Parathyroid adenoma (tissue), 2 donors: ENCODE measurements at regions not wholly inside any gene's neighbourhood (a gene's known extent, or its start where the extent isn't known, plus 50 kb on each side); places are given as distances from the start of the nearest gene placed in this dataset.
"Not testable (repeated sequence)": the region's sequence is repeated elsewhere in the genome, so short reads cannot be mapped to it uniquely, and the experiment has no call there.

ENCODE experiments used
- H2AFZ ChIP-seq: fragments of 300-600 bp; sonication (generic); one replicate; pipeline ENCODE4 v1.7.0; 2017; ENCODE audit warnings: antibody characterized with exemption, mild to moderate bottlenecking
- H3K27ac ChIP-seq: fragments of 300-600 bp; sonication (generic); one replicate; pipeline ENCODE4 v1.7.0; 2017
- H3K27me3 ChIP-seq: fragments of 300-600 bp; sonication (generic); one replicate; pipeline ENCODE4 v1.7.0; 2017; ENCODE audit warnings: low read length; ENCODE audit not compliant: control insufficient read depth, insufficient read depth
- H3K36me3 ChIP-seq: fragments of 300-600 bp; sonication (generic); one replicate; pipeline ENCODE4 v1.7.0; 2017; ENCODE audit warnings: low read length; ENCODE audit not compliant: control insufficient read depth, insufficient read depth
- H3K4me1 ChIP-seq: fragments of 300-600 bp; sonication (generic); one replicate; pipeline ENCODE4 v1.7.0; 2017; ENCODE audit warnings: control low read depth
- H3K4me2 ChIP-seq: fragments of 300-600 bp; sonication (generic); one replicate; pipeline ENCODE4 v1.7.0; 2017; ENCODE audit warnings: low read length
- H3K4me3 ChIP-seq: fragments of 300-600 bp; sonication (generic); one replicate; pipeline ENCODE4 v1.7.0; 2017; ENCODE audit warnings: low read depth, low read length
- H3K79me2 ChIP-seq: fragments of 300-600 bp; sonication (generic); one replicate; pipeline ENCODE4 v1.7.0; 2017; ENCODE audit warnings: control low read depth
- H3K9ac ChIP-seq: fragments of 300-600 bp; sonication (generic); one replicate; pipeline ENCODE4 v1.7.0; 2017; ENCODE audit warnings: mild to moderate bottlenecking
- H3K9me3 ChIP-seq: fragments of 300-600 bp; sonication (generic); one replicate; pipeline ENCODE4 v1.7.0; 2017; ENCODE audit warnings: low read length; ENCODE audit not compliant: control insufficient read depth
- donor health status: primary hyperparathyroidism.

DNA sequence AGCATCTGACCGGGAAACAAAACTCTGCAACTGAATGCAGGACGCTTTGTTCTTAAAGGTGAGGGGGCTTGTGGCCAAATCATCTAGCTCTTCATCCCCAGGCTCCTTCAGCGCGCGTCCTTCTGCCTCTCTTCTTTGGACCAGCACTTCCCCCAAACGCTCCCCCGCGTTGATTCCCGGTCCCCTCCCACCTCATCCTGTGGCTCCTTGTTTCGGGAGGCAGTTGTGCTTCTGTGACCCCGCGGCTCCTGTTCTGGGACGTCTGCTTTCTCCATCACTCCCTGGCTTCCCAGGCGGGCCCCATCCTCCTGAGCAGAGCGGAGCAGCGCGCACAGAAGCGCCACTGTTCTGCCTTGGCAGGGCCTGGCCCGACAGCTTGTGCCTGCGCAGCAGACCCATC is 109.7 kb upstream of the ZNG1E start:
- H3K27ac ChIP-seq, H3K4me3 ChIP-seq, H3K9me3 ChIP-seq, H3K79me2 ChIP-seq, H3K9ac ChIP-seq, H2AFZ ChIP-seq, H3K4me2 ChIP-seq, H3K27me3 ChIP-seq, H3K36me3 ChIP-seq, H3K4me1 ChIP-seq: not testable (repeated sequence)

DNA sequence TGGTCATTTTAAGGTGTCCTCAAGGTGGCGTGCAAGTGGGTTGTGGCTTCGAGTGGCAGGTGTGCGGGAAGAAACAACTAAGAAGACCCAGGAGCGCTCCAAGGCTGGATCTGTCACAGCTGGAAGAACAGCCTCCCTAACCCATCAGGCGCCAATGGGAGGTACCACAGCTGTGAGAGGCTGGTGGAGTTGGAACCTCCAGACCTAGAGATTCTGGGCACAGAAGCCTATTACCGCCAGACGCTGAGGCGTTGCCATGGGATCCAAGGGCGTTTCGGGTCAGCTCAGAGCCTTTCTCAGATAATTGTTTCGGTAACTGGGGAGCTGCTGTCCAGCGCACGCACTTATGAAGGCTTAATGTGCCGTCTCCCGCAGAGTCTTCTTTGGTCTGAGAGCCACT is 156.7 kb upstream of the ZNG1E start:
- not testable (repeated sequence) for H3K36me3 ChIP-seq, H3K4me1 ChIP-seq, H3K79me2 ChIP-seq

DNA sequence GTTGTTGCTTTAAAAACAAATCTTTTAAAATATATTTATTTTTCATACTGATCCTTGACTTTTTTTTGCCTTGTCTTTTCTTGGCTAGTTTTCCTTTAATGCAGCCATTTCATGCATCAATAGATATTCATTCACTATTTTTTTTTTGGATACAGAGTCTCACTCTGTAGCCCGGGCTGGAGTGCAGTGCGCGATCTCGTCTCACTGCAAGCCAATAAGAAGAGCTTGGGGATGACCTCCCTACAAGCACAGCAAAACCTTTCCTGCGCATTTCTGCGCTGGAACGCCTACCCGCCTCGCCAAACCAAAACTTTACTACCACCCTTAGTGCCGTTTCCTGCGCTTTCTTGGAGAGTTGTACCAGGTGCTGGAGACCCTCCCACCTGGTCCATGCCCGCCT is 161.3 kb upstream of the ZNG1E start:
- H2AFZ ChIP-seq, H3K36me3 ChIP-seq, H3K4me2 ChIP-seq, H3K27me3 ChIP-seq, H3K4me1 ChIP-seq, H3K9ac ChIP-seq, H3K27ac ChIP-seq, H3K79me2 ChIP-seq, H3K4me3 ChIP-seq, H3K9me3 ChIP-seq: not testable (repeated sequence)

More for the DNA sequence above, 156.7 kb upstream of the ZNG1E start:
- not testable (repeated sequence) for H2AFZ ChIP-seq, H3K27me3 ChIP-seq, H3K4me3 ChIP-seq, H3K9ac ChIP-seq, H3K9me3 ChIP-seq, H3K4me2 ChIP-seq, H3K27ac ChIP-seq

DNA sequence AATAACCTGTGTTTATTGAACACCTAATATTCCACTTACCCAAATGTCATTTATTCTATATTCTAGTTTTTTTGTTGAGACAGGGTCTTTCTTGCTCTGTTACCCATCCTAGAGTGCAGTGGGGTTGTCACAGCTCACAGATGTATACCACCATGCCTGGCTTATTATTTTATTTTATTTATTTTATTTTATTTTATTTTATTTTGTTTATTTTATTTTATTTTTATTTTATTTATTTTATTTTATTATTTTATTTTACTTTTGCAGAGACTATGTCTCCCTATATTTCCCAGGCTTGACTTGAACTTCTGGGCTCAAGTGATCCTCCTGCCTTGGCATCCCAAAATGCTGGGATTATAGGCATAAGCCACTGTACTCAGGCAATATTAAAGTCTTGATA is 167.8 kb upstream of the ZNG1E start:
- not testable (repeated sequence) for H3K9ac ChIP-seq, H3K36me3 ChIP-seq, H3K4me1 ChIP-seq, H3K79me2 ChIP-seq, H3K27ac ChIP-seq, H3K4me2 ChIP-seq, H3K27me3 ChIP-seq, H3K4me3 ChIP-seq, H2AFZ ChIP-seq, H3K9me3 ChIP-seq

DNA sequence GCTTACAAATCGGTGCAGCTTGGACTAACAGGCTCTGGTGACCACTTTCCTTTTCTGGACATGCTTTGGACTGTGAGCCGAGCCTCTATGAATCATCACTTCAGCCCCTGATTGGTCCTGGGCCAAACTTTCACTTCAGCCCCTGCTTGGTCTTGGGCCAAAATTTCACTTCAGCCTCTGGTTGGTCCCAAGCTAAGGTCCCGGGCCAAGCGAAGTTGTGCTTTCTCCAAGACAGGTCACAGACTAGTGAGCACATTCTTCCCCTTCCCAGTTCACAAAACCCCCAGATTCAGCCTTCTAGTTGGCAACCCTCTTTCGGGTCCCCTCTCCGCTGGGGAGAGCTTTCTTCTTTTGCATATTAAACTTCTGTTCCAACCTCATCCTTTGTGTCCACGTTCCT is 171.0 kb upstream of the ZNG1E start:
- not testable (repeated sequence) for H3K79me2 ChIP-seq, H3K27ac ChIP-seq, H3K9ac ChIP-seq, H3K9me3 ChIP-seq, H3K4me2 ChIP-seq, H3K4me1 ChIP-seq, H3K27me3 ChIP-seq, H2AFZ ChIP-seq, H3K4me3 ChIP-seq, H3K36me3 ChIP-seq

- not testable (repeated sequence) for H3K27ac ChIP-seq, H3K27me3 ChIP-seq, H3K4me3 ChIP-seq, H3K9ac ChIP-seq, H3K79me2 ChIP-seq, H3K36me3 ChIP-seq, H3K4me1 ChIP-seq, H3K4me2 ChIP-seq, H3K9me3 ChIP-seq, H2AFZ ChIP-seq
These were observed 172.0 kb upstream of the ZNG1E start for GRCh38 chr9:65503696-65504095.

- not testable (repeated sequence) for H2AFZ ChIP-seq, H3K27me3 ChIP-seq, H3K79me2 ChIP-seq, H3K4me3 ChIP-seq, H3K4me2 ChIP-seq, H3K9me3 ChIP-seq, H3K4me1 ChIP-seq, H3K27ac ChIP-seq, H3K9ac ChIP-seq, H3K36me3 ChIP-seq
These were observed 192.8 kb upstream of the ZNG1E start for GRCh38 chr9:65482890-65483289.

DNA sequence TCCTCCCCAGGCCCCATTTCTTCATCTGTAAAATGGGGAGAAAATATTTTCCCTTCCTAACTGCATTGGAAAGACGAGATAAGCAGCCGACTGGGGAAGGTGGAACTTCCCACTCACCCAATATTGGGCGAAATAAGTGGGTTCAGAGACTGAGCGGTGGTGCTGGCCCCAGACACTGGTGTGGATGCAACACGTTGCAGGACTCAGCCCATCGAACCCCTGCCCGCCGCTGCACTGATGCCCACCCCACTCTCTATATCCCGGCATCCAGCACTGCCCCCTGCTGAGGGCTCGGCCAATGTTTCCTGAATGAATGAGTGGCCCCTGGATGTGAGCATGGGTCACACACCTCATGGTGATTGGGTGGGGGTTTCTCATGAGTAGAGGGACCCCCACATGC is 194.4 kb upstream of the ZNG1E start:
- not testable (repeated sequence) for H2AFZ ChIP-seq, H3K36me3 ChIP-seq, H3K4me3 ChIP-seq, H3K9me3 ChIP-seq, H3K9ac ChIP-seq, H3K27ac ChIP-seq, H3K4me1 ChIP-seq, H3K79me2 ChIP-seq, H3K4me2 ChIP-seq, H3K27me3 ChIP-seq

- not testable (repeated sequence) for H3K27me3 ChIP-seq, H3K9ac ChIP-seq, H3K4me1 ChIP-seq, H2AFZ ChIP-seq, H3K36me3 ChIP-seq, H3K9me3 ChIP-seq, H3K4me2 ChIP-seq, H3K79me2 ChIP-seq, H3K4me3 ChIP-seq, H3K27ac ChIP-seq
These were observed 189.9 kb upstream of the FOXD4L5 start for GRCh38 chr9:65474891-65475290.

GRCh38 chr9:65473059-65473822 is 188.2 kb upstream of the FOXD4L5 start:
- not testable (repeated sequence) for H3K9ac ChIP-seq, H3K27me3 ChIP-seq, H3K9me3 ChIP-seq, H3K27ac ChIP-seq, H3K4me1 ChIP-seq, H3K36me3 ChIP-seq, H3K79me2 ChIP-seq, H3K4me2 ChIP-seq, H3K4me3 ChIP-seq, H2AFZ ChIP-seq

DNA sequence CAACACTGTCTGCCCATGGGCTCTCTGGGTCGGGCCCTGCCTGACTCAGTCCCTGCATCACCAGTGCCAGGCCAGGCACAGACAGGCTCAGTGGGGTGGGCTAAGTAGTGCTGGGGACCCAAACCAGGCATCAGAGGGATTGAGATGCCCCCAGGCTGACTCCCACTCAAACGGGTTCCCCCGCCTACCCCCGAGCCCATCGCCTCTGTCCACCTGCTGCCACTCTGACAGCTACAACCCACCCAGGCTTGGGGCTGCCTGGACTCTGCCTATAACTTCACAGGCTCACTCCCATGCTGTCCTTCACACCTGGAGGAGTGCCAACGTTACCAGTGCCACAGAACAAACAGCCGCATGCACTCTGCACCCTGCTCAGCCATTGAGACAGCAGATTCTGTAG is 186.1 kb upstream of the FOXD4L5 start:
- H2AFZ ChIP-seq, H3K4me3 ChIP-seq, H3K4me2 ChIP-seq, H3K4me1 ChIP-seq, H3K9me3 ChIP-seq, H3K27ac ChIP-seq, H3K36me3 ChIP-seq, H3K27me3 ChIP-seq, H3K79me2 ChIP-seq, H3K9ac ChIP-seq: not testable (repeated sequence)
